ENCODE measurements at regions not wholly inside any gene's neighbourhood (a gene's known extent, or its start where the extent isn't known, plus 50 kb on each side); places are given as distances from the start of the nearest gene placed in this dataset.

GRCh38 chr1:25035523-25036116 is 105.5 kb upstream of the RUNX3 start:
- no peak for DNase-seq (ENCODE audit: low read depth)

- DNase-seq (ENCODE audit: low read depth), result no peak
Measured at GRCh38 chr1:25034736-25035522, 104.9 kb upstream of the RUNX3 start.

GRCh38 chr1:25033828-25034705 is 104.0 kb upstream of the RUNX3 start:
- DNase-seq (ENCODE audit: low read depth), result no peak

GRCh38 chr1:25033030-25033827 is 103.2 kb upstream of the RUNX3 start:
- DNase-seq (ENCODE audit: low read depth), result no peak

GRCh38 chr1:25031966-25032667 is 102.0 kb upstream of the RUNX3 start:
- DNase-seq (ENCODE audit: low read depth), result no peak

GRCh38 chr1:25031601-25031965 is 101.5 kb upstream of the RUNX3 start:
- no peak for DNase-seq (ENCODE audit: low read depth)

GRCh38 chr1:25030674-25031589 is 100.9 kb upstream of the RUNX3 start:
- DNase-seq (ENCODE audit: low read depth), result peak; percentile 55

GRCh38 chr1:25030012-25030411 is 99.9 kb upstream of the RUNX3 start:
- DNase-seq (ENCODE audit: low read depth), result no peak

GRCh38 chr1:25028907-25029599 is 99.0 kb upstream of the RUNX3 start:
- DNase-seq (ENCODE audit: low read depth), result no peak

- DNase-seq (ENCODE audit: low read depth), result no peak
Measured at GRCh38 chr1:25028587-25028906, 98.5 kb upstream of the RUNX3 start.

- DNase-seq (ENCODE audit: low read depth), result no peak
Measured at GRCh38 chr1:25027822-25028586, 97.9 kb upstream of the RUNX3 start.

GRCh38 chr1:25026730-25027450 is 96.8 kb upstream of the RUNX3 start:
- DNase-seq (ENCODE audit: low read depth), result no peak

GRCh38 chr1:25026304-25026703 is 96.2 kb upstream of the RUNX3 start:
- DNase-seq (ENCODE audit: low read depth), result no peak

GRCh38 chr1:25024615-25025350 is 94.7 kb upstream of the RUNX3 start:
- no peak for DNase-seq (ENCODE audit: low read depth)

GRCh38 chr1:25023826-25024225 is 93.8 kb upstream of the RUNX3 start:
- DNase-seq (ENCODE audit: low read depth), result no peak

- DNase-seq (ENCODE audit: low read depth), result no peak
Measured at GRCh38 chr1:25023190-25023578, 93.1 kb upstream of the RUNX3 start.

GRCh38 chr1:25022361-25023189 is 92.5 kb upstream of the RUNX3 start:
- peak; percentile 85 for DNase-seq (ENCODE audit: low read depth)

All from stimulated activated CD8-positive, alpha-beta memory T cell treated with anti-CD3 and anti-CD28 coated beads, Interleukin-7, amount 100 ng/mL, for 24 hours (primary cell).